Amniotic stem cell (primary cell): ENCODE measurements at regions not wholly inside any gene's neighbourhood (a gene's known extent, or its start where the extent isn't known, plus 50 kb on each side); places are given as distances from the start of the nearest gene placed in this dataset.
"Not testable (repeated sequence)": the region's sequence is repeated elsewhere in the genome, so short reads cannot be mapped to it uniquely, and the experiment has no call there.

Source experiments
- DNase-seq: peaks from one replicate; lab custom pipeline; 2025; lab: John Stamatoyannopoulos, UW

GRCh38 chr10:33101392-33101787 lies 143.4 kb upstream of the ITGB1 start:
- no peak for DNase-seq

DNA sequence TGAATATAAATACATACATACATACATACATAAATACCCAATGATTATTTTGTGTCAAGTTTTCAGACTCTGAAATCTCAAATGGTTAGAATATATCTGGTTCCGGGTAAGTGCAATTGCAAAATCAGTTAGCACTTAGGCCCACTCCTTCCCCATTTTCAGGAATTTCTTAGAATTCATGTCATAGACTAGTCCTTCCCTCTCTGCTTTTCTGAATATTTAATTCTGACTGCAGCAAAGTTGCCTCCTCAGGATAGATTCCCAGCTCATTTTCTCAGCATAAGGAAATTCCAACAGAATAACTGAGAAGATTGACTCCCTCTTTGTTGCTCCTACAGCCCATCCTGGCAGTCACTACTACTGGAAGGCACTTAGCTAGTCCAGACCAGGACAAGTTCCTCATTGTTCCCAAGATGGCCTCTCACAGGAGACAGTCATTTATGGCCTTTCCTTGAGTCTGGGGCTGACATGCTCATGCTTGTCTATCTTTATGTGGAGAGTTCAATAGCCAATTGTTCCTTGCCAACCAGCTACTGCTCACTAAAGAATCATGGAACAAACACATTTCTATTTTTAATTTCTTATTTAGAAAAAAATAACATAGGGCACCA lies 142.9 kb upstream of the ITGB1 start:
- no peak for DNase-seq

GRCh38 chr10:33099748-33100147 lies 141.7 kb upstream of the ITGB1 start:
- no peak for DNase-seq

DNA sequence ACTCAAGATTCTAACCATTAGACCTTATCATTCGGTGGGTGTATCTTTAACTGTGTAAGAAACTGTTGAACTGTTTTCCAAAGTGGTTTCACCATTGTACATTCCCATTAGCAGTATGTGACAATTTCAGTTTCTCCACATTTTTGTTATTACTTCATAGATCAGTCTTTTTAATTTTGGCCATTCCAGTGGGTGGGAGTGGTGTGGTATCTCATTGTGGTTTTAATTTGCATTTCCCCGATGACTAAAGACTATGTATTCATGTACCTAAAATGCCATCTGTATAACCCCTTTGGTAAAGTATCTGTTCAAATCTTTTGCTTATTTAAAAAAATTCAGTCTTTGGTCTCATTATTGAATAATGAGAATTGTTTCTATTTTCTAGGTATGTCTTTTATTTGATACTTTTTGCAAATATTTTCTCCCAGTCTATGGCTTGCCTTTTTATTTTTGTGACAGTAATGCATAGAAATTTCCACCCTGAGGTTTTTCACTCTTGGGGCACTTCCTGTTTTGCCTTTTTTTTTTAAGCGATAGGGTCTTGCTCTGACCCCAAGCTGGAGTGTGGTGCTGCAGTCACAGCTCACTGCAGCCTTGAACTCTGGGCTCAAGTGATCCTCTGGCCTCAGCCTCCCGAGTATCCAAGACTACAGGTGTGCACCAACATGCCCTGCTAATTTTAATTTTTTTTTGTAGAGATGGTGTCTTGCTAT lies 141.1 kb upstream of the ITGB1 start:
- no peak for DNase-seq

GRCh38 chr10:33095867-33096815 lies 138.1 kb upstream of the ITGB1 start:
- DNase-seq: no peak

DNA sequence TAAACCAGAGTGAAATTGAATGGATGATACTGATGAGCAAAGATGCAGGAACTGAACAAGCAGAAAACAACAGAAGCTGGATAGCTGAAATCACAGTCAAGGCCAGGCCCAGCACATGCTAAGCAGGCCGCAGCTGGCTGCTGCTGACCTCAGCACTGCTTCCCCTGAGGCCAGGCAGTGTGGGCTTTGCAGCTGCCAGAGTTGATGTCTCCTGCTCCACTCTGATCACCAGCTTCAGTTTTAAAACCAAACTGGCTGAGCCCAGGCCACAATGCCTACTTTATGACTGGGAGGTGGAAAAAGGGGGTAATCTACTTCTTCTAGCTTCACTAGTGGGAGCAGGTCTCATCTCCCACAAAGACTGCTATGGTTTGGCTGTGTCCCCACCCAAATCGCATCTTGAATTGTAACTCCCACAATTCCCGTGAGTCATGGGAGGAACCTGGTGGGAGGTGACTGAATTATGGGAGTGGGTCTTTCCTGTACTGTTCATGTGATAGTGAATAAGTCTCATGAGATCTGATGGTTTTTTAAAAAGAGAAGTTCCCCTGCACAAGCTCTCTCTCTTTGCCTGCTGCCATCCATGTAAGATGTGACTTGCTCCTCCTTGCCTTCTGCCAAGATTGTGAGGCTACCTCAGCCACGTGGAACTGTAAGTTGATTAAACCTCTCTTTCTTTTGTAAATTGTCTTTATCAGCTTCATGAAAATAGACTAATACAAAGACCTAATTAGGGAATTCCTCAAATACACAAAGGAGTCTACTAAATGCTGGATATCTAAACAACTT lies 136.4 kb upstream of the ITGB1 start:
- no peak for DNase-seq

GRCh38 chr10:33093362-33093761 lies 135.3 kb upstream of the ITGB1 start:
- DNase-seq: no peak

GRCh38 chr10:33092596-33092995 lies 134.6 kb upstream of the ITGB1 start:
- no peak for DNase-seq

GRCh38 chr10:33091201-33091600 lies 133.2 kb upstream of the ITGB1 start:
- DNase-seq: no peak

GRCh38 chr10:33088990-33089389 lies 131.0 kb upstream of the ITGB1 start:
- DNase-seq: no peak

DNA sequence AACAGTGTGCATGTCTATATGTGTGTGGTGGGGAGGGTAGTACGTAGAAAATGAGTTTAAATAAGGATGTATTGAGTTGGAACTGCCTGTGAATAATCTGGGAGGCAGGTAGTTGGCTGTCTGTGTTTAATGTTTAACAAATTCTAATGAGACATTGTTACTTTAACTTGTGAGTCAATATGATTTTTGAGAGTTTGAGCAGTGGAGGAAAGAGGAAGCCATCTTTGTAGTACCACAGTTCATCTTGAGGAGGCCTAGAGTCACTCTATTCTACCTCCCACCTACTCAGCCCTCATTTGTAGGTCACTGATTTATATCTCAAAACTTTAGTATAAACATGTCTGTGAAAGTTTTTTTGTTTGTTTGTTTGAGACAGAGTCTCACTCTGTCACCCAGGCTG lies 129.9 kb upstream of the ITGB1 start:
- DNase-seq: no peak

DNA sequence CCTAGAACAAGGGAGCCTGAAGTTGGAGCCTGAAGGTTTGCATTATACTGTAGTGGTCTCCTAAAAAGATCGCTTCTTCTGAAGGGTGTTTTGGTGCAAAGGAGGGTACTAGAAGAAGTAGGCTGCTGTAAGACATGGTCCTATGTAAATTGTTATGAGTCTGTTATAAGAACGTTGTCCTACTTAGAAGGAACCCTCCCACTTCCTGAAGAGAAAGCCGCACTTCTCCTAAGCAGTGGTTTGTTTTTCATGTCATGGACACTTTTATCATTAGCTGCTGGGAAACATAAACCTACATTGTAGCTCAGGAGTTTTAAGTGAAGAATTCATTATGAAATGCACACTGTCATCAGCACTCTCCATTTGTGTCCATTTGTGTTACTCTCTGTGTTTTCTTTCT lies 129.1 kb upstream of the ITGB1 start:
- DNase-seq: no peak

GRCh38 chr10:33086100-33086499 lies 128.1 kb upstream of the ITGB1 start:
- no peak for DNase-seq

DNA sequence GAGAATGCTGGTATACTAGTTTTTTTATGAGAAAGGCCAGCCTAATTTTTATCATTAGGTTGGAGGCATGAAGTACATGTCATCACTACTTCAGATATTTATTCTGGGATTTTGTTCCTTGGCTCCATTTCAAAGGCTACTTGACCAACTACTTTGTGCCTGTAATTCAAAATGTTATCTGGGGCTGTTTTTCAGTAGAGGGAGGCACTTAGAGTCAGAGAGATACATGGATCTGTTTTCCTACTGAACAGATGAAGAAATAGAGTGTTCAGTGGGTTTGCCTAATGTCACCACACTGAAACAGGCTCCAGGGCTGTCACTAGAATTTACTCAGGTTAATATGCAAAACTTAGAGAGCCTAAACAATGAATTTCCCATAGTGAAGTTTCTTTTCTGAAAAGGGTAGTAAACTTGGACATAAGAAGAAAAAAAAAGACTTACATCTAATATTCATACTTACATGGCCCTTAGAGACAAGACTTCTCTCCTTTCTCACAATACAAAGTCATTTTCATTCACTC lies 127.3 kb upstream of the ITGB1 start:
- DNase-seq: no peak

GRCh38 chr10:33084453-33084852 lies 126.4 kb upstream of the ITGB1 start:
- DNase-seq: no peak

DNA sequence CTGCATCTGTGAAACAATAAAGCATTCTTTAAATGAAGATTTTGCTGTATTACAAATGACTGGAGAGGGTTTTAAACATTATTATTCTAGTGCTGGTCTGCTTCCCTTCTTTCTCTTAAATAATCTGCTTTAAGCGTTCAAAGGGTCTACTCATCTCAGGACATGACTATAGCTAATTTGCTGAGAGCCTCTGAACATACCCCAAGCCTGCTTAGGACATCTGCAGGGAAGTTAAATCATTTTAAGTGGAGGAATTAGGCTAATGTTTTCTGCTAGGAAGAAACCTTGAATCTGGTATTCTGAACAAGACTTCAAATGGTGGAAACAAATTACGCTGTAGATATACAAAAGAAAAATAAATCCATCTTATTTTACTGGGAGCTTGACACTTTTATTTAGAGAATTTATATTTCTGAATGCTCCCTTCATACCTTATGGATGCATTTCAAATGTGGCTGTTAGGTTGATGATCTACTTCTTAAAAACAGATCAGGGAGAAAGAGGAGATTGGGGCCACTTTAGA lies 124.4 kb upstream of the ITGB1 start:
- DNase-seq: no peak

DNA sequence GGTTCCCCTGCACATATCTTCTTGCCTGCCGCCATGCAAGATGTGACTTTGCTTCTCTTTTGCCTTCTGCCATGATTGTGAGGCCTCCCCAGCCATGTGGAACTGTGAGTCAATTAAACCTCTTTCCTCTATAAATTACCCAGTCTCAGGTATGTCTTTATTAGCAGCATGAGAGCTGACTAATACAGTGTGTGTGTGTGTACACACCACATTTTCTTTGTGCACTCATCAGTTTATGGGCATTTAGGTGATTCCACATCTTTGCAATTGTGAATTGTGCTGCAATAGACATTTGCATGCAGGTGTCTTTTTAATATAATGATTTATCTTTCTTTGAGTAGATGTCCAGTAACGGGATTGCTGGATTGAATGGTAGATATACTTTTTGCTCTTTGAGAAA lies 122.4 kb upstream of the ITGB1 start:
- not testable (repeated sequence) for DNase-seq

GRCh38 chr10:33074443-33074842 lies 116.4 kb upstream of the ITGB1 start:
- no peak for DNase-seq

- no peak for DNase-seq
Observed at GRCh38 chr10:33073641-33074415, 115.8 kb upstream of the ITGB1 start.

GRCh38 chr10:33071857-33072256 lies 113.8 kb upstream of the ITGB1 start:
- DNase-seq: no peak

DNA sequence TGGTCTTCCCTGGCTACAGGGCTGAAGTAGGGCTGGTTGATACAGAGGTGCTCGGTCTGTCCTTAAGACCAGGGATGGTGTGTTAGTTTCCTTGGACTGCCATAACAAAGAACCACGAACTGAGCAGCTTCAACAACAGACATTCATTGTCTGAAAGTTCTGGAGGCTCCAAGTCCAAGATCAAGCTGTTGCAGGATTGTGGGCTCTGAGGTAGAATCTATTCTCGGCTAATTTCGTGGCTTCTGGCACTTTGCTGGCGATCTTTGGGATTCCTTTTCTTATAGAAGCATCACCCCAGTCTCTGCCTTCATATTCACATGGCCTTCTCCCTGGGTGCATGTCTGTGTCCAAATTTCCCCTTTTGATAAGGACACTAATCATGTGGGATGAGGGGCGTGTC lies 112.1 kb upstream of the ITGB1 start:
- DNase-seq: no peak
